Right lobe of liver (tissue), 4 donors: ENCODE measurements at regions not wholly inside any gene's neighbourhood (a gene's known extent, or its start where the extent isn't known, plus 50 kb on each side); places are given as distances from the start of the nearest gene placed in this dataset.

Experiments used
- POLR2A ChIP-seq: fragments of 450-650 bp; IDR thresholded peaks from one replicate; pipeline ENCODE4 v1.6.1; 2017; ENCODE audit warnings: antibody characterized with exemption, mild to moderate bottlenecking
- TF ChIP-seq, protein P1 (sequence below), 4 donors: fragments of 200-600 bp in 3 of 4; fragments of 450-650 bp in 1 of 4; IDR thresholded peaks; one replicate each; pipeline versions ENCODE4 v1.5.1 to v1.8.0; 2016 to 2022; ENCODE audit warnings: antibody characterized with exemption in 4 of 4, mild to moderate bottlenecking in 2 of 4
- donor health status: DM: no; HTN: no; CAD: no.
- donor health status: DM: no; HTN: no; CAD: no.
- donor health status: DM: no; HTN: yes; CAD: no.

DNA sequence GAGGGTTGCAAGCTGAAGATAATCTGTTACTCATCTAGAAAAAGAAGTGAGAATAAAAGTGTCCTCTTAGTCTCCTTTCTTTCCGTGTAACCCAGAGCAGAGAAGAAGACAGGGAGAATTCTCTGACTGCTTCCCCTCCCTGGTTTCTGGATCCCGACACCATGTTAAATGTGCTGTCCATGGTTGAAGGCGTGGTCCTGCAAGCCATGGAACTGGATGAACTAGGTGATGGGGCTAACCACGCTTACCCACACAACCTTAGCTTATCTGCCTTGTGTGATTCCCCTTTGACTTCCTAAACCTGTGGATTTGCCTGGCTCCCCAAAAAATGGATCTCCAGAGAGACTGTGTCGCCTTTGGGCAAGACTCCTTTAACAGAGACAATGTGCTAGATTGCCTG, 907.6 kb downstream of the FSTL5 start:
- TF ChIP-seq, protein P1, sequence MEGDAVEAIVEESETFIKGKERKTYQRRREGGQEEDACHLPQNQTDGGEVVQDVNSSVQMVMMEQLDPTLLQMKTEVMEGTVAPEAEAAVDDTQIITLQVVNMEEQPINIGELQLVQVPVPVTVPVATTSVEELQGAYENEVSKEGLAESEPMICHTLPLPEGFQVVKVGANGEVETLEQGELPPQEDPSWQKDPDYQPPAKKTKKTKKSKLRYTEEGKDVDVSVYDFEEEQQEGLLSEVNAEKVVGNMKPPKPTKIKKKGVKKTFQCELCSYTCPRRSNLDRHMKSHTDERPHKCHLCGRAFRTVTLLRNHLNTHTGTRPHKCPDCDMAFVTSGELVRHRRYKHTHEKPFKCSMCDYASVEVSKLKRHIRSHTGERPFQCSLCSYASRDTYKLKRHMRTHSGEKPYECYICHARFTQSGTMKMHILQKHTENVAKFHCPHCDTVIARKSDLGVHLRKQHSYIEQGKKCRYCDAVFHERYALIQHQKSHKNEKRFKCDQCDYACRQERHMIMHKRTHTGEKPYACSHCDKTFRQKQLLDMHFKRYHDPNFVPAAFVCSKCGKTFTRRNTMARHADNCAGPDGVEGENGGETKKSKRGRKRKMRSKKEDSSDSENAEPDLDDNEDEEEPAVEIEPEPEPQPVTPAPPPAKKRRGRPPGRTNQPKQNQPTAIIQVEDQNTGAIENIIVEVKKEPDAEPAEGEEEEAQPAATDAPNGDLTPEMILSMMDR (IDR thresholded peaks at IDR 0.05), result no peak
- TF ChIP-seq POLR2A, result no peak
